Hypothalamus (tissue), 51 donors: ENCODE measurements at regions not wholly inside any gene's neighbourhood (a gene's known extent, or its start where the extent isn't known, plus 50 kb on each side); places are given as distances from the start of the nearest gene placed in this dataset.
A peak's percentile ranks its signal among the peaks of the same experiment; 100 is the strongest.
"Not testable (repeated sequence)": the region's sequence is repeated elsewhere in the genome, so short reads cannot be mapped to it uniquely, and the experiment has no call there.

ENCODE experiments used
- DNase-seq, 51 donors: peaks; one replicate each; lab custom pipeline; 2025; lab: John Stamatoyannopoulos, UW

DNA sequence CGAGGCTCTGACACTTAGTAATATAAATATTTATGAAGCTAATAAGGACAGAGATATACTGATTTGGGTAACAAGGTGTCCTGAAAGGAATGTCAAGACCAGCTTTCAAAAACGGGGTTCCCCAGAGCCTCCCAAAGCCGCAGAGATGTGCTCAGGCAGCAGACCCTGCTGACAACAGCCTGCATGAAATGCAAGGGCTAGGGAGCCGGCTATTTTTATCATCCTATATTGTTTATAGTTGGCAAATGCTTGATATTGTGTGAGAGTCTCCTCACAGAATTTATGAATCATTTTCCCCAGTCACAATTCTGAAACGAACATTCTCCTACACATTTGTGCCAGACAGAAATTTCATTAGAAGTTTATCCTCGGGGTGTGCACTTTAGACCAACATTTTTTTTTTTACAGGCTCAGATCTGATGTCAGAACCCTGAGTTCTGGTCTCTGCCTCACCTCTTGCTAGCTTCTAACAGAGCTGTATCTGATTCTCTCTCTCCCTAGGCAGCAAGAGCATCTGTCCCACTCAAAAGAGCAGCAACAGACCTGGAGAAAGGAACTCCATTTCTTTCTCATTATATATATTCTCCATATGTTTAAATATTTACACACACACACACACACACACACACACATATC is 302.3 kb upstream of the PLD5 start:
- peak in 1 of 51 donors; percentile 7 for DNase-seq

DNA sequence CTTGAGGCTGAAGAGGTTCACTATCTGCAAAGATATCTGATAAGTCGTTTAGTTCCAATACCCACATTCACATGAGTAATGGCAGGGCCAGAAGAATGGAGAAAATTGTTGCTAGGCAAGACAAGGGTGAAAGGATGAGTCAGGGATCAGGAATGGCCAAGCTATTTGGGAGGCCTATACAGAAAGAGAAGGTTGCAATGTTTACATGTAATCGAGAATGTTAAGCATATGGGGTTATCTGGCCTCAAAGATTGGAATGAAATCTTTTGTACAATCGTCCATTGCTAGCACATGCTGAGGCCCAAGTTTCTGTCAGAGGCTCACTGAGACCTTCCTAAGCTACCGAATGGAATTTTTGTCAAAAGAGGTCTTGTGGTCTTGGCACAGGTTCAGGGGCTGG is 299.9 kb upstream of the PLD5 start:
- DNase-seq = no peak

DNA sequence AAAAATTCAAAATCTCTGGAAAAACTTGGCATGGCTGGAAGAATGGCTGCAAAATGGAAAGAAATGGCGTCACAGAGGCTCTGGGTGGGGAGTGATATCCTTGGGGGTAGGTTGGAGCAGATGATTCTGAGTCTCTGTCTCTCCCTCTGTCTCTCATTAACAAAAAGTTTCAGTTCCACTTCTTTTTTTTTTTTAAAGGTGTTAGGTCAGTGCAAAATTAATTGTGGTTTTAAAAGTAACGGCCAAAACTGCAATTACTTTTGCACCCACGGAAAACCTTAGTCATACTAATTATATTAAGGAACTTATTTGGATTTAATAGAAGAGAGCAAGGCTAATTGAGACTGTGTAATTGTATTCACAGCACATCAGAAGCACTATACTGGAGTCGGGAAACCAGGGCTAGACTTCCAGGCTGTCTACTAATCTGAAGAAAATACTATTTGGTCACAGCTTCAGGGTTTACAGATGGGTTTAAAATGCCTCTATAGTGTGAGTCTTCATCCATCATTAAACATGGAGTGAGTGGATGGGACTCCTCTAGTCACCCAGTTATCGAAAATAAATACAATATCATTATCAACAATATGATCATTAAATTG is 289.1 kb upstream of the PLD5 start:
- DNase-seq = no peak

DNA sequence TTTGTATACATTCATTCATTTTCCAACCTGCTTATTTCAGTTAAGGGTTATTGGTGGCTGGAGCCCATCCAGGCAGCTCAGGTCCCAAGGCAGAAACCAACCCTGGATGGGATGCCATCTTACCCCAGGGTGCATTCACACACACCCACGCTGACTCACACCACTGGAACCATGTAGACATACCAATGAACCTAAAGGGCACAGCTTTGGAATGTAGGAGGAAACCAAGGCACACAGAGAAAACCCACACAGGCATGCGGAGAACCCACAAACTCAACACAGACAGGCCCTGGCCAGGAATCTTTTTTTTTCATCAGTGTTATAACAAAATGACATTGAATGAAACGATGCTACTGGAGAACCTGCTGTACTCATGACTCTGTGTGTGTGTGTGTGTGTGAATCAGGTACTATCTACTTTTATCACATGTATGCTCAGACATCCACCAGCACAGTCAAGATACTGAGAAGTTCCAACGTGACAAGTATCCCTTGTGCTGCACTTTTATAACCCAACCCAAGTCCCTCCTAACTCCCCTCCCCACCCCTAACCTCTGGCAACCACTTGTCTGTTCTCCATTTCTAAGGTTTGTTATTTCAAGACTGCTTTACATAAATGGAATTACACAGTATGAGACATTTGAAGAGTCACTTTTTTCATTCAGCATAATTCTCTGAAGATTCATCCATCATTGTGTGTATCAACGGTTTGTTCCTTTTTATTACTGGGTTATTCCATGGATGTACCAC is 286.8 kb upstream of the PLD5 start:
- no peak for DNase-seq

DNA sequence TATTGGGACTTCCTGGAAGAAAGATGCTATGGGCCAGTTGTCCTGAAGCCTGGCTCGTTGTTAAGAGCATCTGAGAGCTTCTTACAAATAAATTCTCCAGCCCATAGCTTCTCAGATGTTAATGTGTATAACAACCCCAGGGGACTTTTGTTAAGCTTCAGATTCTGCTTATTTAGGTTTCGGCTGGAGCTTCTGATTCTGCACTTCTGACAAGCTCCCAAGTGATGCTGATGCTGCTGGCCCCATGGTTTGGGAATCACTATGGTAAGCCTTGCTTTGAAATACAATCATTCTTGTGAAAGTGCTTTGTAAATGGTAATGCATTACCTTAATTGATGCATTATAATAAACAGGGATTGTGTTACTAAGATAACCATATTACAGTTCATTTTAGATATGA is 281.8 kb upstream of the PLD5 start:
- DNase-seq = no peak

DNA sequence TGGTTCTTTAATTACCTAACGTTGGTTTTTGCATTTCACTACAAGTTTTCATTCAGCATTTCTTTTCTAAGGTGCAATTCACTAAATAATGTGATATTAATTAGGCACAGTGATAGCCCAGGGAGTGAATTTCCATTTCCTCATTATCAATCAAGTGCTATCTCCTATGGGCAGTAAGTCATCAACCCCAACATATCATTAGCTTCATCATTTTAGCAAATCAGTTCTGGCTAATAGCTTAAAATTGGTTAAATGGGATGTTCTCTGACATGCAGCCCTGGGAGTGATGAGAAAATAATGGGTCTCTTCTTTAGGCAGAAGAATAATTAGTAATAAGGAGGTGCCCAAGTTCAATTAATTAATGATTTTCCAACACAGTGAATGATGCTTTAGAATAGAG is 280.9 kb upstream of the PLD5 start:
- not testable (repeated sequence) for DNase-seq

DNA sequence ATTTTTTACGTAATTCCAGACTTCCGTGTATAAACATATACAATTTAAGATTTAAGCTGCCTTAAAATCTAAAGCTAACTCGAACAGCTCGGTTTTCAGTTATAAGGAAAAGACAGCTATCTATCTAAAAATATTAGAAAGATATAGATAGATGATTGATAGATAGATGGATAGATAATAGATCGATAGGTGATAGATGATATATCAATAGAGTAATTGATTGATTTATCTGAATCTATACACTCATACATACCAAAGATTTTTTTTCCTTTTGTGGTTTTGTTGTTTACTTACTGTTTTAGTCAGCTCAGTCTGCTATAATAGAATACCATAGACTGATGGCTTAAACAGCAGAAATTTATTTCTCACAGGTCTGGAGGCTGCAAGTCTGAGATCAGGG is 278.5 kb upstream of the PLD5 start:
- no peak for DNase-seq

DNA sequence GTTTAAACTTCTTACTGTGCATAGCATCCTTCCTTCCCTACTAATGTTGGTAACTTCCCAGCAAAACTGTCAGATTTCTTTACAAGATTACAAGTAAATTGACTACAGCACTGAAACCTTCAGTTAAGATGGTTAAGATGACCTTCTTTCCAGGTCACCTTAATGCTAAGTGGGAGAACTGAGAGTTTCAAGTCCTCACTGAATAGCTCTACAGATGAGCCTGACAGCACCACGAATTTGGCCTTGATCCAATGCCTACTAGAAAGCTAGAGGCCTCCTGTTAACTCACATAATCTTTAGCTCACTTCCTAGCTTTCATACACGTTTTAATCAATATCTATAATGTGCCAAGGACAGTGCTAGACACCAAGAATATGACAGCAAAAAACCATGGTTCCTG is 276.0 kb upstream of the PLD5 start:
- no peak for DNase-seq

DNA sequence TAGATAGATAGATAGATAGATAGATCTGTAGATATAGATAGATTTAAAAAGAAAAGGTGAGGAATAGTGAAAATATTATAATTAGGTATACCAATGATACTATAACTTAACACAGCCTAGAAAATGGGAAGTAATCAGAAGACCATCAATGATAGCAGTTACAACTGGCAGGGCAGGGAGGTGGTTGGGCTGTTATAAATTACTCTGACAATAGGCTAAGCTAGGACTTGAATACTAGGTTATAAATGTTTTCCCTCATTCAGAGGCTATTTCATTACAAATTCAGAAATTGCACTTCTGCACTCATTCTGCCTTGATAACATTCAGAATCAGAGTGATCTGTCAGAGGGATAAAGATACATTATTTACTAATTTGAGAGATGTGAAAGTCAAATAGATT is 273.4 kb upstream of the PLD5 start:
- DNase-seq = no peak

DNA sequence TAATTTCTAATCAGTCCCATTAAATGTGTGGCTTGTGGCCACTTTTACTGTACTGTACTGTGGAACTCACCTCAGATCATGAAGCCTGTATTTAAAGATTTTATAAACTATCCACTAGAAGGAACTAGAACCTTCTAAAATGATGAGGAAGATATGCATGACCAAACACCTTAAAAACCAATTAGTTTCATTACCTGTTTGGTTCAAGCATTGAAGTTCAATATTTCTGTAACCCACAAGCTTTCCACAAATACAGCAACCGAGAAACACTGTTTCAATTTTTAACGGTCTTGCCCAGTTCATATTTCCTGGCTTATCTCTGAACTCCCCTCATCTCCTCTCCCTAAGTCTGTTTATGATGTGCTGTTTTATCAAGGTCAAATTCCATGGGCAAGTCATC is 264.3 kb upstream of the PLD5 start:
- DNase-seq = no peak

DNA sequence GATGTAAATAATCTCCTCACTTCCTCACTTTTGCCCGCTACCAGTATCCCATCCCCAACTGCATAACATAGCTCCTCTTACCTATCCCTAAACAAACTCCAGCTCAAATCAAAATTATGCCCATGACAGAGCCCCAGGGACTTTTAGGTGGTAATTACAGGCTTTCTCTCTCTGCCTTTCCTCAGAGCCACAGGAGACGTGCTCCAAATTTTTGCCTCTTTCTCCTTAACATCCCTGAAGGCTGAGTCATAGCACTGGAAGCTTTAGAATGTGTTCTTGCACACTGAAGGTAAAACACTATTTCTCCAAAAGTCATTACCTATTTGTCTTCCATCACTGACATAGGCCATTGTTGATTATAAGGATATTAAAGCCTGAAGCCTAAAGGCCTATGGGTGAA is 263.5 kb upstream of the PLD5 start:
- no peak for DNase-seq

DNA sequence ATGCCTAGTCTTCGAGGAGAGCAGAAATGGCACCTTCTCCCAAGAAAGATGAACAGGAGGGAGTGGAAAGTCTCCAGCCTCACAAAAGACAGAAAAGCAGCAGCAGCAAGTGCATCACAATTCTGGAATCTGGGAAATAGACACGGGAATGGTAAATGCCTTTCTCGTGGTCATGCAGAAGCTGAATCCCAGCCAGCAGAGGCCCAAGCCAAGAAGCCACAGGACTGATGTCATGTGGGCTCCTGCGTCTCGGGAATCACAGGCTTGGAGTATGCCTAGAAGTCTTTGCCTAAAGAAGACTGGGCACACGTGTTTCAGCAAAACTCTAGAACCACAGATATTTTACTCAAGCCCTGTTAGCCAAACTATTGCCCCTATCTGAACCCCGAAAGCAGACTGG is 260.3 kb upstream of the PLD5 start:
- DNase-seq = peak in 5 of 51 donors; percentile 2 to 23 (median 6)

DNA sequence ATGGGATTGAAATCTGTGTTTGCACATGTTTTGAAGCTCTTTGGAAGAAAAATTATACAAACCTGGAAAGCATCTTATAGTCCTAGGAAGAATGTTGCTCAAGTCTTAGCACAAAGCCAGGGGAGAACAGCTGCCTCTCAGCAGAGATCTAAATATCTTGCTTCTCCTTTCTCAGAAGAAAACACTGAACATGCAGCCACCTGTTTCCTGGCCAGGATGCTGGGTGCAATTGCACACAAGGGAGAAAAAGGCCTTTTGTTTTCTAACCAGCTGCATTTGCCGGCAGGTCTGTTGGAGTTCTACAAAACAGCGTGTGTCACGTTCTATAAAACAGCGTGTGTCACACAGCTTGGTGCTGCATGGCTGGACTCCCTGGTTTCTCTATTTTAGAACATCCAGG is 259.6 kb upstream of the PLD5 start:
- peak in 1 of 51 donors; percentile 3 for DNase-seq

DNA sequence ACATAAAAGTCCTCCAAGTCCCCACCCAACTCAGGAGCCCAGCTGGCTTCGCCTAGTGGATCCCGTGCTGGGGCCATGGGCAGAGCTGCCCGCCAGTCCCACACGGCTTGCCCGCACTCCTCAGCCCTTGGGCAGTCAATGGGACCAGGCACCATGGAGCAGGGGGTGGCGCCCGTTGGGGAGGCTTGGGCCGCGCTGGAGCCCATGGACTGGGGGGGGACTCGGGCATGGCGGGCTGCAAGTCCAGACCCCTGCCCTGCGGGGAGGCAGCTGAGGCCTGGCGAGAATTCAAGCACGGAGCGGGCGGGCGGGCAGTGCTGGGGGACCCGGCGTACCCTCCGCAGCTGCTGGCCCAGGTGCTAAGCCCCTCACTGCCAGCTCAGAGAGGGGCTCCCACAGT is 249.8 kb upstream of the PLD5 start:
- no peak for DNase-seq

DNA sequence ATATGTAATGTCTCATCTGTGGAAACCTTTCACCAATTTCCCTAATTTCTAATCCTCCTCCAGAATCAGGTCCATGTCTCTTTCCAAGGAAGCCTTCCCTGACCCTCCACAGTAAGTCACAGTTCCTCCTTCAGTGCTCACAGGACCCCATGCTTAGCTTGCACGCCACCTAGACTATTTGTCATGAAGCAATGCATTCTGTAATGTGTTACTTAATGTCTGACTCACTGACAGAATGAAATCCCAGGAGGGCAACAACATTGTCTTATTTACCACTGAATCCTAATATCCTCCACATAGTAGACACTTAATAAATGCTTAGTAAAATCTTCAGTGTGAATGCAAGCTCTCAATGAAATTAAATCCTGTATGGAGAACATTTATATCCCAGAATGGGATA is 245.9 kb upstream of the PLD5 start:
- DNase-seq = no peak

DNA sequence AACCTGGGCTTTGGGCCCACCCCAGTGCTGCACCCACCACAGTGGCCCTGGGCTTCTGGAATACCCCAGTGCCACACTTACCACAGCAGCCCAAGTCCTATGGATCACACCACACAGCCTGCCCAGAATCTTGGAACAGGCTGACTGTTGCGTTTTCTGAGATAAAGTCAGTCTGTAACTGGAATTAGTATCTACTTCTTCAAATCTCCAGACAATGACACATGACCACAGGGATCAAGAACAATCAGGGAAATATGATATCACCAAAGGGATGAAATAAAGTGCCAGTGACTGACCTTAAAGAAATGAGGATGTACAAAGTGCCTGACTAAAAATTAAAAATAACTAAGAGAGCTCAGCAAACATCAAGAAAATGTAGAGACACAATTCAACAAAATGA is 239.7 kb upstream of the PLD5 start:
- no peak for DNase-seq

DNA sequence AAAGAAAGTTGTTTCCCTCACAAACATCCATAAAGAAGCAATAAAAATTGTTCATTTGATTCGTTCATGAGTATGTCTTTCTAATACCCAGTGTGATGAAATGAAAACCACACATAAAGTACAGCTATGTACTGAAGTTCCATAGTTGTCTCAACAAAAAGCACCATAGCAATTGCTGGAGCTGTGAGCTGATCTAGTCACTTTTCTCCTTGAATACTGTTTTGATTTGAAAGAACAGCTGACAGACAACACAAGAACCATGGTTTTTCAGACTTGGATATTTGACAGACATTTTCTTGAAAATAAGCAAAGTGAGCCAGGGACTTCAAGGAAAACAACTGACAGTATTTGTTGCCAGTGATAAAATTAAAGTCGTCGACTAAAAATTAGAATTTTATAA is 237.1 kb upstream of the PLD5 start:
- no peak for DNase-seq

DNA sequence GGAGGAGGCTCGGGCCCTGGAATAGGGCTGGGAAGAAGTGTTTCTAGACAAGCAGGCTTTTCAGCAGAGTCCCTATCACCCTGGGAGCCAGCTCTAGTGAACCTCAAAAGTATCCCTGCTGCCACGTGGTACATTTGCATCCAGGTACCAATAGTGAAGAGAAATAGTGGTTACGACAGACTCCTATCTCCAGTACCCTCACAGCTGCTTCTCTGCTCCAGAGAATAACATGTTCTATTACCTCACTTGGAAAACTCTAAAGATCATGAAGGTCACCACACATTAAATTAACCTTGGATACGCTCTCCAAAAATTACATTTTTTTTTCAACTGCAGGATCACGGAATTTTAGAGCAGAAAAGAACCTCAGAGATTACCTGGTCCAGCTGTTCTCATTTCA is 230.4 kb upstream of the PLD5 start:
- no peak for DNase-seq

DNA sequence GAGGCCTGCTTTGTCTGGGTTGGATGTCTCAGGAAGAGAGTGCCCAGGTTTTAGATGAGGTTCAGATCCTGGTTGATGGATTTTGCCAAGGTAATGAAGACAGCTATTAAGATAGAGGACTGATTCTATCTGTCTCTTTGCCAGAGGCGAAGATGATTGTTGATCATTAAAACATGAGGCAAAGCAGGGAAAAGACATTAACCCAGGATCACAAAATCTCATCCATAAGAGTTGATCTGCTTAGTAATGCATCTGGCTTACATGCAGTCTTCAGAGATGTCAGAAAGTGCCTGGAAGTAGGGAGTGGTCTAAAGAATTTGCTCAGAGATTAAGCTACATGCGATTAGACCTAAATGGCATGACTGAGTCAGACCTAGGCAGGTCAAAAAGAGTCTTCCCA is 229.6 kb upstream of the PLD5 start:
- DNase-seq = no peak

DNA sequence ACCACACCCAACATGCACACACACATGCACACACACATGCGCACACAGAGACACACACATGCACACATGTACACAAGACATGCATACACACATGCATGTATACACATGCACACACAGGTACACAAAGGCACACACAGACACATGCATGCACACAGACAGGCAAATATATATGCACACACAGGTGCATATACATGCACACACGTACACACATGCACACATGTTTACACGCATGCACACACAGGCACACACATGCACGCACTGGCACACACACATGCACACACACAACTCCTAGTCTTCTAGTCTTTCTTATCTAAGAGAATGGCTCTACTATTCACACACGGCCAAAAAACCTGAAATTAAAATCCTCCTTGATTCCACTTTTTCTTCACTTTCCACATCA is 222.7 kb upstream of the PLD5 start:
- DNase-seq = no peak

DNA sequence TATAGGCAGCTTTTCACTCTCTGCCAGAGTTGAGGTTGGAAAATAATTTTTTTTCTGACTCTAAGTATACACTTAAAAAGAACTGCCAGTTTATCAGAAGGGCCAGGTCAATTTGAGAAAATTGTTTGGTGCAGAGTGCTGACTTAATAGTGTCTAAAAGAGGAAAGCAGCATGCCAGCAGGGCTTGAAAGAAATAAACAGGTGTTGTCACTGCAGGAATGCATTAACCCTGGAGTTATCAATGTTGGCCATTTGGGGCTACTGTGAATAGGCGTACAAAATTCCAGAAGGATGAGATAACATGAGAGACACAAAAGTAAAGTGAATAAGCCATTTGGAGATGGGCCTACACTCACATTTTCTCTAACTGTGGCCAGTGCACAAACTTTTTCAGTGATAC is 220.6 kb upstream of the PLD5 start:
- no peak for DNase-seq
